ENCODE measurements at regions not wholly inside any gene's neighbourhood (a gene's known extent, or its start where the extent isn't known, plus 50 kb on each side); places are given as distances from the start of the nearest gene placed in this dataset.
"Not testable (repeated sequence)": the region's sequence is repeated elsewhere in the genome, so short reads cannot be mapped to it uniquely, and the experiment has no call there.

GRCh38 chr1:168422203-168422847, 121.5 kb downstream of the XCL2 start:
- DNase-seq (ENCODE audit: low read depth in 4 of 4, low spot score in 2 of 4): no peak

- no peak for DNase-seq (ENCODE audit: low read depth in 4 of 4, low spot score in 2 of 4)
Observed at GRCh38 chr1:168421399-168422004, 122.3 kb downstream of the XCL2 start.

- no peak for DNase-seq (ENCODE audit: low read depth in 4 of 4, low spot score in 2 of 4)
Observed at GRCh38 chr1:168420177-168420576, 123.6 kb downstream of the XCL2 start.

- no peak for DNase-seq (ENCODE audit: low read depth in 4 of 4, low spot score in 2 of 4)
Observed at GRCh38 chr1:168419736-168420135, 124.1 kb downstream of the XCL2 start.

GRCh38 chr1:168416220-168416619, 127.6 kb downstream of the XCL2 start:
- no peak for DNase-seq (ENCODE audit: low read depth in 4 of 4, low spot score in 2 of 4)

- no peak for DNase-seq (ENCODE audit: low read depth in 4 of 4, low spot score in 2 of 4)
Observed at GRCh38 chr1:168414914-168415313, 128.9 kb downstream of the XCL2 start.

- no peak for DNase-seq (ENCODE audit: low read depth in 4 of 4, low spot score in 2 of 4)
Observed at GRCh38 chr1:168410464-168410863, 129.8 kb downstream of the TBX19 start.

GRCh38 chr1:168408884-168409283, 128.2 kb downstream of the TBX19 start:
- no peak for DNase-seq (ENCODE audit: low read depth in 4 of 4, low spot score in 2 of 4)

- no peak for DNase-seq (ENCODE audit: low read depth in 4 of 4, low spot score in 2 of 4)
Observed at GRCh38 chr1:168408539-168408865, 127.8 kb downstream of the TBX19 start.

- no peak for DNase-seq (ENCODE audit: low read depth in 4 of 4, low spot score in 2 of 4)
Observed at GRCh38 chr1:168407832-168408538, 127.3 kb downstream of the TBX19 start.

- no peak for DNase-seq (ENCODE audit: low read depth in 4 of 4, low spot score in 2 of 4)
Observed at GRCh38 chr1:168405906-168406549, 125.4 kb downstream of the TBX19 start.

GRCh38 chr1:168403140-168403539, 122.5 kb downstream of the TBX19 start:
- DNase-seq (ENCODE audit: low read depth in 4 of 4, low spot score in 2 of 4): no peak

GRCh38 chr1:168402466-168402865, 121.8 kb downstream of the TBX19 start:
- not testable (repeated sequence) for DNase-seq (ENCODE audit: low read depth in 4 of 4, low spot score in 2 of 4)

GRCh38 chr1:168401341-168401740, 120.7 kb downstream of the TBX19 start:
- DNase-seq (ENCODE audit: low read depth in 4 of 4, low spot score in 2 of 4): no peak

- DNase-seq (ENCODE audit: low read depth in 4 of 4, low spot score in 2 of 4): no peak
Observed at GRCh38 chr1:168400139-168400538, 119.5 kb downstream of the TBX19 start.

GRCh38 chr1:168397806-168398205, 117.1 kb downstream of the TBX19 start:
- DNase-seq (ENCODE audit: low read depth in 4 of 4, low spot score in 2 of 4): no peak

GRCh38 chr1:168396940-168397684, 116.4 kb downstream of the TBX19 start:
- no peak for DNase-seq (ENCODE audit: low read depth in 4 of 4, low spot score in 2 of 4)

- no peak for DNase-seq (ENCODE audit: low read depth in 4 of 4, low spot score in 2 of 4)
Observed at GRCh38 chr1:168396508-168396907, 115.8 kb downstream of the TBX19 start.

GRCh38 chr1:168394858-168395257, 114.2 kb downstream of the TBX19 start:
- no peak for DNase-seq (ENCODE audit: low read depth in 4 of 4, low spot score in 2 of 4)

- DNase-seq (ENCODE audit: low read depth in 4 of 4, low spot score in 2 of 4): no peak
Observed at GRCh38 chr1:168392958-168393549, 112.4 kb downstream of the TBX19 start.
